GM21619 (cell line): ENCODE measurements at regions not wholly inside any gene's neighbourhood (a gene's known extent, or its start where the extent isn't known, plus 50 kb on each side); places are given as distances from the start of the nearest gene placed in this dataset.

Source experiments
- ATAC-seq: cut with Tn5 transposase; IDR thresholded peaks from one replicate; pipeline ENCODE4 v1.9.1; 2021; ENCODE audit not compliant: unreplicated experiment

- ATAC-seq: no peak
Observed at GRCh38 chr3:111338059-111338698, 203.8 kb upstream of the CD96 start.

- no peak for ATAC-seq
Observed at GRCh38 chr3:111339017-111339416, 203.0 kb upstream of the CD96 start.

- no peak for ATAC-seq
Observed at GRCh38 chr3:111351334-111351733, 190.7 kb upstream of the CD96 start.

- ATAC-seq: no peak
Observed at GRCh38 chr3:111352585-111352984, 189.4 kb upstream of the CD96 start.

- no peak for ATAC-seq
Observed at GRCh38 chr3:111359261-111360030, 182.6 kb upstream of the CD96 start.

- no peak for ATAC-seq
Observed at GRCh38 chr3:111362381-111363009, 179.5 kb upstream of the CD96 start.

- ATAC-seq: no peak
Observed at GRCh38 chr3:111366515-111366914, 175.5 kb upstream of the CD96 start.

GRCh38 chr3:111368056-111368455 lies 173.9 kb upstream of the CD96 start:
- no peak for ATAC-seq

- no peak for ATAC-seq
Observed at GRCh38 chr3:111369958-111370357, 172.0 kb upstream of the CD96 start.

GRCh38 chr3:111373239-111373638 lies 168.8 kb upstream of the CD96 start:
- no peak for ATAC-seq

- ATAC-seq: no peak
Observed at GRCh38 chr3:111373861-111374260, 168.1 kb upstream of the CD96 start.

- ATAC-seq: no peak
Observed at GRCh38 chr3:111385971-111386495, 156.0 kb upstream of the CD96 start.

GRCh38 chr3:111392894-111393398 lies 149.1 kb upstream of the CD96 start:
- no peak for ATAC-seq

- no peak for ATAC-seq
Observed at GRCh38 chr3:111412656-111413055, 129.3 kb upstream of the CD96 start.

GRCh38 chr3:111414531-111414930 lies 127.5 kb upstream of the CD96 start:
- no peak for ATAC-seq

GRCh38 chr3:111415018-111415417 lies 127.0 kb upstream of the CD96 start:
- no peak for ATAC-seq

GRCh38 chr3:111418391-111418790 lies 123.6 kb upstream of the CD96 start:
- ATAC-seq: no peak

GRCh38 chr3:111428301-111428700 lies 113.7 kb upstream of the CD96 start:
- no peak for ATAC-seq

- no peak for ATAC-seq
Observed at GRCh38 chr3:111434941-111435622, 106.9 kb upstream of the CD96 start.

GRCh38 chr3:111438283-111438682 lies 103.7 kb upstream of the CD96 start:
- no peak for ATAC-seq

GRCh38 chr3:111454551-111454950 lies 87.4 kb upstream of the CD96 start:
- no peak for ATAC-seq
